ENCODE measurements at regions not wholly inside any gene's neighbourhood (a gene's known extent, or its start where the extent isn't known, plus 50 kb on each side); places are given as distances from the start of the nearest gene placed in this dataset.

DNA sequence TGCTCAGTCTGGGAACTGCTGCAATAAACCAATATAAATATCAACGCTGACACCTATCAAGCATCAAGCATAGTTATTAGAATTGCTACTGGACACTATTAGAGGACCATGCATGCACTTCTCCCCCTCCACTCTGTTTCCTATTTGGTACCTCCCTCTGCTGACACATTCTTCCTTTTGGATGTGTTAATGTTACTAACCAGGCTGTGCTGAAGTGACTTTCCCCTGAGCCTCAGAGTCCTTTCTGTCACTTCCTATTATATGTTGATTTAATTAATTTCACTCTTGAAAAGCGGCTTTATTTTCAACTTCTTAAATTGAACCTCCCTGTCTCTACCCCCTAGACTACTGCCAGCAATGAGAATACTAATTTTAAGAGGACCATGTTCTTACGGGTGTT, 379.1 kb downstream of the MCTP2 start:
- Histone ChIP-seq H3K27me3 (no peaks in the 10 kb centered on the region), H3K4me3 (no peak overlapping the region), H3K27ac (no peak overlapping the region), H3K36me3 (replicated peaks in 1 of 2; ENCODE audit: insufficient read depth in 1 of 2, low read depth in 2 of 2) (no peaks in the 10 kb centered on the region), H3K4me1 (no peaks in the 10 kb centered on the region), H3K9me3 (no peaks in the 10 kb centered on the region)
- ATAC-seq (no peak), DNase-seq (no peak)
- intact Hi-C loops (cut with DNase I): no loop called here
- 54 to 69% methylated on average over 3 of the region's 3 CpGs for WGBS, 2 donors
- TF ChIP-seq, protein P1, sequence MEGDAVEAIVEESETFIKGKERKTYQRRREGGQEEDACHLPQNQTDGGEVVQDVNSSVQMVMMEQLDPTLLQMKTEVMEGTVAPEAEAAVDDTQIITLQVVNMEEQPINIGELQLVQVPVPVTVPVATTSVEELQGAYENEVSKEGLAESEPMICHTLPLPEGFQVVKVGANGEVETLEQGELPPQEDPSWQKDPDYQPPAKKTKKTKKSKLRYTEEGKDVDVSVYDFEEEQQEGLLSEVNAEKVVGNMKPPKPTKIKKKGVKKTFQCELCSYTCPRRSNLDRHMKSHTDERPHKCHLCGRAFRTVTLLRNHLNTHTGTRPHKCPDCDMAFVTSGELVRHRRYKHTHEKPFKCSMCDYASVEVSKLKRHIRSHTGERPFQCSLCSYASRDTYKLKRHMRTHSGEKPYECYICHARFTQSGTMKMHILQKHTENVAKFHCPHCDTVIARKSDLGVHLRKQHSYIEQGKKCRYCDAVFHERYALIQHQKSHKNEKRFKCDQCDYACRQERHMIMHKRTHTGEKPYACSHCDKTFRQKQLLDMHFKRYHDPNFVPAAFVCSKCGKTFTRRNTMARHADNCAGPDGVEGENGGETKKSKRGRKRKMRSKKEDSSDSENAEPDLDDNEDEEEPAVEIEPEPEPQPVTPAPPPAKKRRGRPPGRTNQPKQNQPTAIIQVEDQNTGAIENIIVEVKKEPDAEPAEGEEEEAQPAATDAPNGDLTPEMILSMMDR (IDR thresholded peaks at IDR 0.05): no peak
- TF ChIP-seq POLR2A (IDR thresholded peaks at IDR 0.05): no peak

DNA sequence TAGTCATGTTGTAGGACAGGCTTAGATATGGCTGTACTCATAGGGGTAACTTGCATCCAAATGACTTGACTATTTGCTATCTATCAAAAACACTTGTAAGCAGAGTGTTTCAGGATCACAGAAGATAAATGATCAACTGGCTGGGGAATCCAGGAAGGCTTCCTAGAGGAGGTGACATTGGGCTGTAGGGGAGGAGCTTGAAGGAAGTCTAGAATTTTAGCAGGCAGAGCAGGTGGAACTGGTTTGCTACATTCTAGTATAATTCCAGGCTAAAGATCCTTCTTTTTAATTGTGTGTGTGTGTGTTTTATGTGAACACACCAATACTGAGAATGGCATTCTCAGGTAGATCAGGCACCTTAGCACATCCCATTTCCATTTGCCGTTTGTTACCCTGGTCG, 380.3 kb downstream of the MCTP2 start:
- DNase-seq (no peak), ATAC-seq (no peak)
- no peak overlapping the region for H3K4me3 ChIP-seq
- intact Hi-C loops (cut with DNase I): no loop called here
- TF ChIP-seq POLR2A (IDR thresholded peaks at IDR 0.05): no peak
- TF ChIP-seq, protein P1 (IDR thresholded peaks at IDR 0.05): no peak
- no peak overlapping the region for H3K27ac ChIP-seq
- no peaks in the 10 kb centered on the region for H3K27me3 ChIP-seq
- no peaks in the 10 kb centered on the region for H3K9me3 ChIP-seq
- WGBS, 2 donors: 58 to 79% methylated on average over 2 of the region's 2 CpGs
- no peaks in the 10 kb centered on the region for H3K4me1 ChIP-seq
- H3K36me3 ChIP-seq (replicated peaks in 1 of 2; ENCODE audit: insufficient read depth in 1 of 2, low read depth in 2 of 2): no peaks in the 10 kb centered on the region

DNA sequence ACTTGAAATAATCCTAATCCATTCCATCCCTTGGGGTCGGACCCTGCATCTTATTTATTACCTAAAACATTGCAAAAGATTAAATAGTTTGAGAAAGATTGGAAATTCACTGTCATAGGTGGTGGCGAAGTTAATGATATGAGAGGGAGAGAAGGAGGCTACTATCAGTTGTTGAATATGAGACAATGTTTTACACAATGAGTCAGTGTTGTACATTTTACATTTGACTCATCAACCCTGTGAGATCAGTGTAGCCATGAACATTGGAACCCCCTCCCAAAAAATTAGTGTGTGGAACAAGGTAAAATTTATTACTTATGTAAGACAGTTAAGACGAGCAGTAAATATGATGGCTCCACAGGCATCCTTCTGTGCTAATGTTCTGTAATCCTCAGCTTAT, 384.3 kb downstream of the MCTP2 start:
- H3K4me3 ChIP-seq: no peak overlapping the region
- H3K27me3 ChIP-seq: no peaks in the 10 kb centered on the region
- H3K27ac ChIP-seq: no peak overlapping the region
- no peak for DNase-seq
- 64 to 67% methylated on average over 3 of the region's 3 CpGs for WGBS, 2 donors
- H3K4me1 ChIP-seq: no peaks in the 10 kb centered on the region
- H3K9me3 ChIP-seq: no peaks in the 10 kb centered on the region
- intact Hi-C loops (cut with DNase I): no loop called here
- ATAC-seq: no peak
- no peak for TF ChIP-seq POLR2A (IDR thresholded peaks at IDR 0.05)
- TF ChIP-seq, protein P1 (IDR thresholded peaks at IDR 0.05): no peak
- H3K36me3 ChIP-seq (replicated peaks in 1 of 2; ENCODE audit: insufficient read depth in 1 of 2, low read depth in 2 of 2): no peaks in the 10 kb centered on the region

DNA sequence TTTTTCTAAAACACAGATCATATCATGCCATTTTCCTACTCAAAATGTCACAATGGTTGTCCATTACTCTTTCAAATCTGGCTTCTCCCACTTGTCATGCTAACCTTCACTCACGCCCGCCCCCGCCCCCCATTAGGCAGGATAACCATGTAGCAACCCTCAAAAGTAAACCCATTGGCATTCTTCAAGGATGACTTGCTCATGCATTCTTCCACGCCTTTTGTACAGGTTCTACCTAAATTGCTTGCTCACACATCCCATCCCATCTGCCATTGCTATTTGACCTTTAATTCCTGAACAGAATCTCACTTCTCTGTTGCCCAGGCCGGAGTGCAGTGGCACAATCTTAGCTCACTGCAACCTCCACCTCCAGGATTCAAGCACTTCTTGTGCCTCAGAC, 389.3 kb downstream of the MCTP2 start:
- DNase-seq (no peak), ATAC-seq (no peak)
- intact Hi-C loops (cut with DNase I): no loop called here
- Histone ChIP-seq H3K9me3 (no peaks in the 10 kb centered on the region), H3K27ac (no peak overlapping the region), H3K36me3 (replicated peaks in 1 of 2; ENCODE audit: insufficient read depth in 1 of 2, low read depth in 2 of 2) (no peaks in the 10 kb centered on the region), H3K27me3 (no peaks in the 10 kb centered on the region), H3K4me3 (no peak overlapping the region), H3K4me1 (no peaks in the 10 kb centered on the region)
- 78 to 80% methylated on average over 5 of the region's 5 CpGs for WGBS, 2 donors
- TF ChIP-seq, protein P1 (IDR thresholded peaks at IDR 0.05): no peak
- TF ChIP-seq POLR2A (IDR thresholded peaks at IDR 0.05): no peak

DNA sequence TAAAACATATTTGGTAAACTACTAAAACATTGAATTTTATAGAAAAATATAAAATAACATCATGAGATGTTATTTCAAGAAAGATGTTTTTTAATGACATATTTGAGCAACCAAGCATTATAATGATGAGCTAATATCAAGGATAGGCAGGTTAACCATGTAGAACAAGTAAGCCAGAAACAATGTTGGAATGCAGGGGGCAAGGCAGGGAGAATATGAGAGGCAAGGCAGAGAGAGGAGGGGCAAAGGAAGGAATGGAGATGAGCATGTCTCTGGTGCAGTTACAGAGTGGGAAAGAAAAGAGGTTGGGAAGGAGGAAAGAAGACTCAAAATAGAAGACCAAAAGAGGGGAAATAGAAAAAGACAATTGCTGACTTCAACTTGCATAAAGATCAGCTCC, 390.4 kb downstream of the MCTP2 start:
- intact Hi-C loops (cut with DNase I): no loop called here
- Histone ChIP-seq H3K27me3 (no peaks in the 10 kb centered on the region), H3K36me3 (replicated peaks in 1 of 2; ENCODE audit: insufficient read depth in 1 of 2, low read depth in 2 of 2) (no peaks in the 10 kb centered on the region), H3K9me3 (no peaks in the 10 kb centered on the region), H3K27ac (no peak overlapping the region), H3K4me3 (no peak overlapping the region), H3K4me1 (no peaks in the 10 kb centered on the region)
- ATAC-seq (no peak), DNase-seq (no peak)
- TF ChIP-seq, protein P1 (IDR thresholded peaks at IDR 0.05): no peak
- TF ChIP-seq POLR2A (IDR thresholded peaks at IDR 0.05): no peak

Measured in body of pancreas (tissue), 4 donors.